ENCODE measurements at regions not wholly inside any gene's neighbourhood (a gene's known extent, or its start where the extent isn't known, plus 50 kb on each side); places are given as distances from the start of the nearest gene placed in this dataset.

GRCh38 chr13:108156749-108157148 is 58.6 kb downstream of the LIG4 start:
- no peak for DNase-seq

GRCh38 chr13:108155185-108156106 is 59.9 kb downstream of the LIG4 start:
- peak; percentile 84 for DNase-seq

- no peak for DNase-seq
Measured at GRCh38 chr13:108154421-108154858, 60.9 kb downstream of the LIG4 start.

- DNase-seq, result no peak
Measured at GRCh38 chr13:108146642-108147041, 68.7 kb downstream of the LIG4 start.

- DNase-seq, result no peak
Measured at GRCh38 chr13:108142702-108143436, 72.5 kb downstream of the LIG4 start.

- DNase-seq, result no peak
Measured at GRCh38 chr13:108137176-108137575, 78.2 kb downstream of the LIG4 start.

- no peak for DNase-seq
Measured at GRCh38 chr13:108127406-108127805, 87.9 kb downstream of the LIG4 start.

- no peak for DNase-seq
Measured at GRCh38 chr13:108126056-108126455, 89.3 kb downstream of the LIG4 start.

- no peak for DNase-seq
Measured at GRCh38 chr13:108121406-108121805, 93.9 kb downstream of the LIG4 start.

GRCh38 chr13:108120856-108121255 is 94.5 kb downstream of the LIG4 start:
- no peak for DNase-seq

- DNase-seq, result no peak
Measured at GRCh38 chr13:108120302-108120701, 95.0 kb downstream of the LIG4 start.

GRCh38 chr13:108115738-108116137 is 99.6 kb downstream of the LIG4 start:
- DNase-seq, result no peak

GRCh38 chr13:108113407-108113806 is 101.9 kb downstream of the LIG4 start:
- DNase-seq, result no peak

- no peak for DNase-seq
Measured at GRCh38 chr13:108104736-108105135, 110.6 kb downstream of the LIG4 start.

- no peak for DNase-seq
Measured at GRCh38 chr13:108102771-108103170, 112.6 kb downstream of the LIG4 start.

- no peak for DNase-seq
Measured at GRCh38 chr13:108096301-108096915, 118.9 kb downstream of the LIG4 start.

GRCh38 chr13:108095036-108095435 is 120.3 kb downstream of the LIG4 start:
- no peak for DNase-seq

GRCh38 chr13:108093616-108094015 is 121.7 kb downstream of the LIG4 start:
- DNase-seq, result no peak

- DNase-seq, result no peak
Measured at GRCh38 chr13:108087810-108088209, 127.5 kb downstream of the LIG4 start.

GRCh38 chr13:108086678-108087077 is 128.7 kb downstream of the LIG4 start:
- no peak for DNase-seq

GRCh38 chr13:108084840-108085239 is 130.5 kb downstream of the LIG4 start:
- DNase-seq, result no peak

GRCh38 chr13:108083056-108083455 is 132.3 kb downstream of the LIG4 start:
- DNase-seq, result no peak

- DNase-seq, result no peak
Measured at GRCh38 chr13:108082481-108082880, 132.9 kb downstream of the LIG4 start.

GRCh38 chr13:108077284-108077683 is 138.1 kb downstream of the LIG4 start:
- no peak for DNase-seq
